ENCODE measurements at regions not wholly inside any gene's neighbourhood (a gene's known extent, or its start where the extent isn't known, plus 50 kb on each side); places are given as distances from the start of the nearest gene placed in this dataset.

- H3K4me2 ChIP-seq (replicated peaks; ENCODE audit: low read depth, low read length, poor library complexity, severe bottlenecking): no peak overlapping the region
- CTCF ChIA-PET: no interaction called here
- no peak overlapping the region for H3K4me3 Mint-ChIP-seq
- ATAC-seq (ENCODE audit: low read depth) (no peak), DNase-seq (no peak)
- H3K36me3 ChIP-seq (replicated peaks in 1 of 2; ENCODE audit: control extremely low read depth in 1 of 2, control insufficient read depth in 1 of 2, extremely low read depth in 1 of 2, insufficient read depth in 2 of 2, low read length in 1 of 2): no peaks in the 10 kb centered on the region
- POLR2A ChIA-PET: no interaction called here
- H3K27ac ChIP-seq (ENCODE audit: low read length in 2 of 2): no peak overlapping the region
- H3K4me1 Mint-ChIP-seq: no peaks in the 10 kb centered on the region
- no peaks in the 10 kb centered on the region for H3K9me3 Mint-ChIP-seq (ENCODE audit: insufficient read depth)
- no peak overlapping the region for H2AFZ ChIP-seq (ENCODE audit: insufficient read depth, low read depth, low read length, poor library complexity, severe bottlenecking)
- H3K79me2 ChIP-seq (ENCODE audit: control insufficient read depth, insufficient read depth, low read length): no peaks in the 10 kb centered on the region
- no peaks in the 10 kb centered on the region for H4K20me1 ChIP-seq (ENCODE audit: control insufficient read depth, insufficient read depth, low read length, poor library complexity, severe bottlenecking)
- 83% methylated on average over 4 of the region's 7 CpGs for WGBS (ENCODE audit: insufficient coverage)
- H3K4me3 ChIP-seq (ENCODE audit: control extremely low read depth in 1 of 5, extremely low read depth in 1 of 5, insufficient read depth in 1 of 5, low read depth in 2 of 5, low read length in 4 of 5): no peak overlapping the region
- no peaks in the 10 kb centered on the region for H3K4me1 ChIP-seq (ENCODE audit: control insufficient read depth in 2 of 2, insufficient read depth in 2 of 2, low read length in 2 of 2)
- intact Hi-C loops (cut with micrococcal nuclease): no loop called here
- H3K27ac Mint-ChIP-seq: no peak overlapping the region
- H3K9me3 ChIP-seq (ENCODE audit: control extremely low read depth in 1 of 3, control insufficient read depth in 2 of 3, insufficient read depth in 1 of 3, low read length in 2 of 3): no peaks in the 10 kb centered on the region
- no peaks in the 10 kb centered on the region for H3K27me3 ChIP-seq (replicated peaks in 1 of 4; ENCODE audit: control extremely low read depth in 1 of 4, control insufficient read depth in 3 of 4, insufficient read depth in 4 of 4, low read length in 3 of 4)
- H3K9ac ChIP-seq (ENCODE audit: low read length): no peak overlapping the region
- no peaks in the 10 kb centered on the region for H3K27me3 Mint-ChIP-seq
- no peak for TF ChIP-seq EZH2 (IDR thresholded peaks at IDR 0.05; ENCODE audit: borderline replicate concordance, insufficient read depth, low read depth, low read length, poor library complexity, severe bottlenecking)
- TF ChIP-seq, protein P1, sequence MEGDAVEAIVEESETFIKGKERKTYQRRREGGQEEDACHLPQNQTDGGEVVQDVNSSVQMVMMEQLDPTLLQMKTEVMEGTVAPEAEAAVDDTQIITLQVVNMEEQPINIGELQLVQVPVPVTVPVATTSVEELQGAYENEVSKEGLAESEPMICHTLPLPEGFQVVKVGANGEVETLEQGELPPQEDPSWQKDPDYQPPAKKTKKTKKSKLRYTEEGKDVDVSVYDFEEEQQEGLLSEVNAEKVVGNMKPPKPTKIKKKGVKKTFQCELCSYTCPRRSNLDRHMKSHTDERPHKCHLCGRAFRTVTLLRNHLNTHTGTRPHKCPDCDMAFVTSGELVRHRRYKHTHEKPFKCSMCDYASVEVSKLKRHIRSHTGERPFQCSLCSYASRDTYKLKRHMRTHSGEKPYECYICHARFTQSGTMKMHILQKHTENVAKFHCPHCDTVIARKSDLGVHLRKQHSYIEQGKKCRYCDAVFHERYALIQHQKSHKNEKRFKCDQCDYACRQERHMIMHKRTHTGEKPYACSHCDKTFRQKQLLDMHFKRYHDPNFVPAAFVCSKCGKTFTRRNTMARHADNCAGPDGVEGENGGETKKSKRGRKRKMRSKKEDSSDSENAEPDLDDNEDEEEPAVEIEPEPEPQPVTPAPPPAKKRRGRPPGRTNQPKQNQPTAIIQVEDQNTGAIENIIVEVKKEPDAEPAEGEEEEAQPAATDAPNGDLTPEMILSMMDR (IDR thresholded peaks at IDR 0.05): no peak
Observed at GRCh38 chr21:28380241-28380640, 612.4 kb downstream of the LTN1 start.

GRCh38 chr21:28378026-28378425 is 614.7 kb downstream of the LTN1 start:
- TF ChIP-seq, protein P1 (IDR thresholded peaks at IDR 0.05): no peak
- TF ChIP-seq EZH2 (IDR thresholded peaks at IDR 0.05; ENCODE audit: borderline replicate concordance, insufficient read depth, low read depth, low read length, poor library complexity, severe bottlenecking): no peak
- H3K36me3 ChIP-seq (replicated peaks in 1 of 2; ENCODE audit: control extremely low read depth in 1 of 2, control insufficient read depth in 1 of 2, extremely low read depth in 1 of 2, insufficient read depth in 2 of 2, low read length in 1 of 2): no peaks in the 10 kb centered on the region
- no peak overlapping the region for H3K27ac Mint-ChIP-seq
- no peak overlapping the region for H3K4me3 ChIP-seq (ENCODE audit: control extremely low read depth in 1 of 5, extremely low read depth in 1 of 5, insufficient read depth in 1 of 5, low read depth in 2 of 5, low read length in 4 of 5)
- no peaks in the 10 kb centered on the region for H3K79me2 ChIP-seq (ENCODE audit: control insufficient read depth, insufficient read depth, low read length)
- no peaks in the 10 kb centered on the region for H3K9me3 ChIP-seq (ENCODE audit: control extremely low read depth in 1 of 3, control insufficient read depth in 2 of 3, insufficient read depth in 1 of 3, low read length in 2 of 3)
- DNase-seq (no peak), ATAC-seq (ENCODE audit: low read depth) (no peak)
- H3K27me3 ChIP-seq (replicated peaks in 1 of 4; ENCODE audit: control extremely low read depth in 1 of 4, control insufficient read depth in 3 of 4, insufficient read depth in 4 of 4, low read length in 3 of 4): no peaks in the 10 kb centered on the region
- H3K4me1 Mint-ChIP-seq: no peaks in the 10 kb centered on the region
- CTCF ChIA-PET: no interaction called here
- no peak overlapping the region for H3K4me2 ChIP-seq (replicated peaks; ENCODE audit: low read depth, low read length, poor library complexity, severe bottlenecking)
- H3K4me3 Mint-ChIP-seq: no peak overlapping the region
- H3K27me3 Mint-ChIP-seq: no peaks in the 10 kb centered on the region
- H3K4me1 ChIP-seq (ENCODE audit: control insufficient read depth in 2 of 2, insufficient read depth in 2 of 2, low read length in 2 of 2): no peaks in the 10 kb centered on the region
- POLR2A ChIA-PET: no interaction called here
- no peaks in the 10 kb centered on the region for H4K20me1 ChIP-seq (ENCODE audit: control insufficient read depth, insufficient read depth, low read length, poor library complexity, severe bottlenecking)
- peaks cover 3% of the 10 kb centered on the region for H3K9me3 Mint-ChIP-seq (ENCODE audit: insufficient read depth)
- no CpG with 5 or more reads among the region's 2 CpGs for WGBS (ENCODE audit: insufficient coverage)
- no peak overlapping the region for H2AFZ ChIP-seq (ENCODE audit: insufficient read depth, low read depth, low read length, poor library complexity, severe bottlenecking)
- H3K9ac ChIP-seq (ENCODE audit: low read length): no peak overlapping the region
- intact Hi-C loops (cut with micrococcal nuclease): no loop called here
- no peak overlapping the region for H3K27ac ChIP-seq (ENCODE audit: low read length in 2 of 2)
